ENCODE measurements at regions not wholly inside any gene's neighbourhood (a gene's known extent, or its start where the extent isn't known, plus 50 kb on each side); places are given as distances from the start of the nearest gene placed in this dataset.

DNA sequence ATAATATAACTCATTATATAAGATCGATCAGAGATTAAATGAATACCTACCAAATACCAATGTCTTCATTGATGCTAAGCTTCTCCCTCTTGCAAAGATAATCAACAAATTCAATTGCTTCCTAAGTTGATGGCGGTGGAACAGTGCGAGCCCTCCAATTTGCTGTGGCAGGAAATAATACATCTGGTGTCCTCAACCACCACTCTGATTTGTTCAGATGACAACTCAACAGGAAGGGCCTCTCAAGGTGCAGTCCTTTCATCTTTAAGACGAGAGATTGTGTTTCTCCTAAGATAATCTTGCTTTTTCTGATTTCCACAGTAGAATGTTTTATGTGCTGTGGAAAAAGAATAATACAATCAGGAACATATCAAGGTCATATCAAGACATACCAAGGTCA, 56.6 kb upstream of the IGFBP2 start:
- DNase-seq (ENCODE audit: low spot score in 2 of 2), result no peak
- 88 to 91% methylated on average over 4 of the region's 4 CpGs for WGBS, 2 donors

DNA sequence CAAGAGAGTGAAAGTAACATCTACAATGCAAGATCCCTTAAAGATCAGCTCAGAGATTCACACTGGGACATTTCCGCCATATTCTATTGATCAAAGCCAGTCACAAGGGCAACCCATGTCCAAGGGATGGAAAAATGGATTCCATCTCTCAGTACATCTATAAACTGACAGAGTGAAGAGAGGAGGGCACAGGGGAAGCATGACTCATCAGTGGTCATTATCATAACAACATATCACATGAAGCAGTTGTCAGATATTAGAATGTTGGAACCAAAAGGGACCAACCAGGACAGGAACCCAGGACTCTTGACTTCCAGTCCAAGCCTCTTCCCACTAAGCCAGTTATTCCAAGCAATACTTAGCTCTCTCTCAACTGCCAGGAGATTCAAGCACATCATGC, 54.9 kb upstream of the IGFBP2 start:
- no peak overlapping the region for H3K4me3 ChIP-seq (ENCODE audit: low read depth, poor library complexity, severe bottlenecking)
- no peak for DNase-seq (ENCODE audit: low spot score in 2 of 2)
- no peak for TF ChIP-seq POLR2A (IDR thresholded peaks at IDR 0.05)
- TF ChIP-seq, protein P1, sequence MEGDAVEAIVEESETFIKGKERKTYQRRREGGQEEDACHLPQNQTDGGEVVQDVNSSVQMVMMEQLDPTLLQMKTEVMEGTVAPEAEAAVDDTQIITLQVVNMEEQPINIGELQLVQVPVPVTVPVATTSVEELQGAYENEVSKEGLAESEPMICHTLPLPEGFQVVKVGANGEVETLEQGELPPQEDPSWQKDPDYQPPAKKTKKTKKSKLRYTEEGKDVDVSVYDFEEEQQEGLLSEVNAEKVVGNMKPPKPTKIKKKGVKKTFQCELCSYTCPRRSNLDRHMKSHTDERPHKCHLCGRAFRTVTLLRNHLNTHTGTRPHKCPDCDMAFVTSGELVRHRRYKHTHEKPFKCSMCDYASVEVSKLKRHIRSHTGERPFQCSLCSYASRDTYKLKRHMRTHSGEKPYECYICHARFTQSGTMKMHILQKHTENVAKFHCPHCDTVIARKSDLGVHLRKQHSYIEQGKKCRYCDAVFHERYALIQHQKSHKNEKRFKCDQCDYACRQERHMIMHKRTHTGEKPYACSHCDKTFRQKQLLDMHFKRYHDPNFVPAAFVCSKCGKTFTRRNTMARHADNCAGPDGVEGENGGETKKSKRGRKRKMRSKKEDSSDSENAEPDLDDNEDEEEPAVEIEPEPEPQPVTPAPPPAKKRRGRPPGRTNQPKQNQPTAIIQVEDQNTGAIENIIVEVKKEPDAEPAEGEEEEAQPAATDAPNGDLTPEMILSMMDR (IDR thresholded peaks at IDR 0.05), result no peak
- WGBS, 2 donors, result 89 to 90% methylated on average over 1 of the region's 1 CpG
- intact Hi-C loops (cut with DNase I; ENCODE audit: low total_unique reads), result no loop called here

More for the DNA sequence above, 56.6 kb upstream of the IGFBP2 start:
- TF ChIP-seq POLR2A (IDR thresholded peaks at IDR 0.05), result no peak
- TF ChIP-seq, protein P1 (IDR thresholded peaks at IDR 0.05), result no peak
- H3K4me3 ChIP-seq (ENCODE audit: low read depth, poor library complexity, severe bottlenecking), result no peak overlapping the region
- intact Hi-C loops (cut with DNase I; ENCODE audit: low total_unique reads), result no loop called here

DNA sequence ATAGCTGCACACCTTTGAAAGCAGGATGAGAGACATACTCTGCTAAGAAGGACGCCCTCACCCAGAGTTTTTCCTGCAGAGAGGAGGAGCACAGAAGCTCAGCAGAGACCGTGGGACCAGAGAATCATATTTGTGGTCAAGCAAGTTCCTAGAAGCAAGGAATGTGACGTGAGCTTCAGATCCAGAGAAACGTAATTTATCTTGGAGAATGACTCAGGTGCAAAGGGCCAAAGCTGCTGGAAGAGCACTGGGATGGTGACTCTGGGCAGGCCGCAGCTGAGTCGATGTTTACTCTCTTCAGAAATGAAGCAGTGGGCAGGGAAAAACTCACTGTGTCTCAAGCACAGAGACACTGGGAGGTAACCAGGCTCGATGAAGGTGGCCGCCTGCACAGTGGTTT, 50.1 kb upstream of the IGFBP2 start:
- intact Hi-C loops (cut with DNase I; ENCODE audit: low total_unique reads), result no loop called here
- TF ChIP-seq, protein P1 (IDR thresholded peaks at IDR 0.05), result no peak
- TF ChIP-seq POLR2A (IDR thresholded peaks at IDR 0.05), result no peak

More for the DNA sequence above, 50.1 kb upstream of the IGFBP2 start:
- 88 to 91% methylated on average over 8 of the region's 8 CpGs for WGBS, 2 donors
- no peak for DNase-seq (ENCODE audit: low spot score in 2 of 2)
- no peak overlapping the region for H3K4me3 ChIP-seq (ENCODE audit: low read depth, poor library complexity, severe bottlenecking)
